HL-60 (cell line): ENCODE measurements at regions not wholly inside any gene's neighbourhood (a gene's known extent, or its start where the extent isn't known, plus 50 kb on each side); places are given as distances from the start of the nearest gene placed in this dataset.
"Not testable (repeated sequence)": the region's sequence is repeated elsewhere in the genome, so short reads cannot be mapped to it uniquely, and the experiment has no call there.

Experiments used
- DNase-seq, 2 experiments: peaks; one replicate each; pipeline ENCODE4 v3.0.0-alpha.2; 2010 to 2020; ENCODE audit warnings: low read depth in 1 of 2, low spot score in 1 of 2
- H3K27ac ChIP-seq: fragments of 250-450 bp; sonication (Bioruptor Pico); replicated peaks from 2 replicates; pipeline ENCODE4 v1.5.1; 2020; ENCODE audit warnings: mild to moderate bottlenecking, moderate library complexity
- H3K27me3 ChIP-seq: fragments of 250-450 bp; sonication (Bioruptor Pico); 2 replicates; pipeline ENCODE4 v1.5.1; 2021; ENCODE audit warnings: mild to moderate bottlenecking, moderate library complexity; ENCODE audit not compliant: insufficient read depth, poor library complexity, severe bottlenecking
- H3K4me3 ChIP-seq: replicated peaks from 2 replicates; pipeline ENCODE4 v1.5.1; 2011; ENCODE audit warnings: mild to moderate bottlenecking, control low read depth, low read length; ENCODE audit not compliant: insufficient read depth
- CTCF ChIP-seq: IDR thresholded peaks from one replicate; pipeline ENCODE4 v1.5.1; 2011; ENCODE audit warnings: low read length, control low read depth, inconsistent platforms; ENCODE audit not compliant: insufficient read depth
- GABPA ChIP-seq: IDR thresholded peaks from 2 replicates; pipeline ENCODE4 v1.6.1; 2012; ENCODE audit warnings: low read depth
- POLR2AphosphoS5 ChIP-seq: IDR thresholded peaks from 2 replicates; pipeline ENCODE4 v1.6.1; 2012; ENCODE audit warnings: low read depth
- REST ChIP-seq: IDR thresholded peaks from 2 replicates; pipeline ENCODE4 v1.6.1; 2012; ENCODE audit warnings: low read depth; ENCODE audit not compliant: insufficient replicate concordance
- SPI1 ChIP-seq: IDR thresholded peaks from 2 replicates; pipeline ENCODE4 v1.6.1; 2012; ENCODE audit warnings: low read depth, mild to moderate bottlenecking, borderline replicate concordance

GRCh38 chr7:48841739-48842138 is 82.6 kb upstream of the CDC14C start:
- no peak overlapping the region for H3K4me3 ChIP-seq
- no peak overlapping the region for H3K27ac ChIP-seq
- no peaks in the 10 kb centered on the region for H3K27me3 ChIP-seq
- no peak for DNase-seq
- no peak for TF ChIP-seq SPI1
- TF ChIP-seq REST, result no peak
- no peak for TF ChIP-seq POLR2AphosphoS5
- TF ChIP-seq CTCF, result no peak
- TF ChIP-seq GABPA, result no peak

- TF ChIP-seq POLR2AphosphoS5 (no peak), GABPA (no peak), REST (no peak), SPI1 (no peak), CTCF (no peak)
- no peak for DNase-seq
- Histone ChIP-seq H3K27ac (no peak overlapping the region), H3K27me3 (no peaks in the 10 kb centered on the region), H3K4me3 (no peak overlapping the region)
These were observed 76.4 kb upstream of the CDC14C start for GRCh38 chr7:48847917-48848316.

- not testable (repeated sequence) for H3K27me3 ChIP-seq, H3K4me3 ChIP-seq, H3K27ac ChIP-seq, DNase-seq
These were observed 63.9 kb upstream of the CDC14C start for GRCh38 chr7:48860447-48860846.

GRCh38 chr7:48868916-48869315 is 55.4 kb upstream of the CDC14C start:
- Histone ChIP-seq H3K27ac (no peak overlapping the region), H3K27me3 (no peaks in the 10 kb centered on the region), H3K4me3 (no peak overlapping the region)
- DNase-seq, result no peak
- TF ChIP-seq CTCF, result no peak
- no peak for TF ChIP-seq REST
- TF ChIP-seq GABPA, result no peak
- TF ChIP-seq POLR2AphosphoS5, result no peak
- no peak for TF ChIP-seq SPI1
